ENCODE measurements at regions not wholly inside any gene's neighbourhood (a gene's known extent, or its start where the extent isn't known, plus 50 kb on each side); places are given as distances from the start of the nearest gene placed in this dataset.

GRCh38 chrX:4373791-4374190 is 660.3 kb upstream of the PRKX start:
- TF ChIP-seq POLR2AphosphoS5 (IDR thresholded peaks at IDR 0.05) (peak in 2 of 4 donors; percentile 41 to 57), CTCF (IDR thresholded peaks at IDR 0.05) (no peak), POLR2A (IDR thresholded peaks at IDR 0.05) (no peak)

All from sigmoid colon (tissue), 4 donors.